SU-DHL-6 (cell line): ENCODE measurements at regions not wholly inside any gene's neighbourhood (a gene's known extent, or its start where the extent isn't known, plus 50 kb on each side); places are given as distances from the start of the nearest gene placed in this dataset.

Experiments used
- CTCF ChIP-seq: fragments of 200-600 bp; sonication (generic); IDR thresholded peaks from one replicate; pipeline ENCODE4 v1.5.1; 2017; ENCODE audit warnings: antibody characterized with exemption, mild to moderate bottlenecking, low read length, moderate library complexity; ENCODE audit not compliant: insufficient read depth, poor library complexity, severe bottlenecking
- EZH2phosphoT487 ChIP-seq: fragments of 200-600 bp; sonication (generic), shearing (Covaris generic); conservative IDR thresholded peaks from 2 replicates; pipeline ENCODE4 v1.6.1; 2018; ENCODE audit warnings: mild to moderate bottlenecking, antibody characterized with exemption, low read length, moderate library complexity, mixed read lengths

GRCh38 chr6:167504385-167504961 is 179.6 kb downstream of the TTLL2 start:
- TF ChIP-seq CTCF (no peak), EZH2phosphoT487 (no peak)
